ENCODE measurements at regions not wholly inside any gene's neighbourhood (a gene's known extent, or its start where the extent isn't known, plus 50 kb on each side); places are given as distances from the start of the nearest gene placed in this dataset.

DNA sequence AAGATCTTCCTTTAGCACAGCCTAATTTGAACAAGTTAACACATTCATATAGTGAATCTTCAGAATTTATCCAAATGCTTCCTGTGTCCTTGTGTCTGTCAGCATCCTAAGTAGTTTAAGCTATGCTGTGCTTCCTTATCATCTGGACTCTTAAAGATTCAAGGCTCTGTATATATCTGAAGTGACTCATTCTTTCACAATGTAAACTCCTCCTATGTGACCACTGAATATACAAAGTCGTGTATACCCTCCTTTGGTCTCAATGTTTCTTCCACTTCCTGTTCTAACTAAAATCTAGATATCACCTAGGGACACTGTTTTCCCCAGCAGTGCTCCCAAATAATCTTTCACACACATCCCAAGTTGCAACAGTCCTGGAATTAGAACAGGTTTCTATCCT lies 935.7 kb upstream of the NUDT12 start:
- POLR2A ChIA-PET (ENCODE audit: unreplicated experiment), result no interaction called here
- ATAC-seq (ENCODE audit: low read depth), result peak; percentile 98
- no peak overlapping the region for H2AFZ ChIP-seq (replicated peaks; ENCODE audit: low read length, poor library complexity)

More for the DNA sequence above, 935.7 kb upstream of the NUDT12 start:
- no peaks in the 10 kb centered on the region for H3K9me3 ChIP-seq (ENCODE audit: control insufficient read depth, insufficient read depth, low read length)
- no peak overlapping the region for H3K23ac ChIP-seq (ENCODE audit: low read depth, low read length)
- H3K27ac ChIP-seq (ENCODE audit: insufficient read depth, low read length), result no peak overlapping the region
- H4K5ac ChIP-seq (ENCODE audit: low read depth, low read length), result no peak overlapping the region
- peak; percentile 86 for DNase-seq
- H2BK15ac ChIP-seq (ENCODE audit: low read depth, low read length), result no peak overlapping the region
- no peaks in the 10 kb centered on the region for H4K20me1 ChIP-seq (ENCODE audit: insufficient read depth, low read length)
- no peak overlapping the region for H2AK9ac ChIP-seq (replicated peaks; ENCODE audit: low read depth, low read length, poor library complexity)
- no peak overlapping the region; the same call in 1 of the 2 replicates for H3K14ac ChIP-seq (replicated peaks; ENCODE audit: low read depth, low read length)
- CTCF ChIA-PET, result interaction anchor here (0.6 kb wide), 1 partner anchor 14 kb away, joined by 4 read pairs; no protein-coding TSS in a partner anchor
- no peak overlapping the region for H3K9ac ChIP-seq (ENCODE audit: low read depth, low read length)
- H2AK5ac ChIP-seq (ENCODE audit: low read depth, low read length), result 0 out of 2 replicates have a peak overlapping the region, but pooled peaks have one; percentile 48
- no peaks in the 10 kb centered on the region for H3K9me1 ChIP-seq (ENCODE audit: insufficient read depth, low read length)
- 0 out of 2 replicates have a peak overlapping the region, but pooled peaks have one; percentile 11 for H4K91ac ChIP-seq (ENCODE audit: insufficient read depth, low read depth, low read length)
- H3K27me3 ChIP-seq (ENCODE audit: control insufficient read depth, insufficient read depth, low read length), result no peaks in the 10 kb centered on the region
- H3K4ac ChIP-seq (ENCODE audit: low read depth, low read length), result no peak overlapping the region
- no peaks in the 10 kb centered on the region for H3K36me3 ChIP-seq (ENCODE audit: control insufficient read depth, insufficient read depth, low read length)
- no peak overlapping the region for H3K4me3 ChIP-seq (ENCODE audit: insufficient read depth, low read depth, low read length)
- no TSS peak for BruUV-seq (replicated peaks)
- peak overlapping the region; percentile 71 for H2BK120ac ChIP-seq (ENCODE audit: low read depth, low read length)
- 0% methylated on average over 1 of the region's 1 CpG; no CpG with 5 or more reads in 1 of the 2 experiments for WGBS, 2 experiments (ENCODE audit: extremely low coverage in 2 of 2, insufficient read length in 1 of 2)
- in situ Hi-C loops (cut with MboI; ENCODE audit: low sequenced_read_pairs), result no loop called here
- H3K79me1 ChIP-seq (ENCODE audit: low read depth in 1 of 2, low read length in 2 of 2), result no peaks in the 10 kb centered on the region
- H3K4me1 ChIP-seq (ENCODE audit: control insufficient read depth, insufficient read depth, low read length), result no peaks in the 10 kb centered on the region
- dilution Hi-C loops (cut with HindIII; ENCODE audit: low sequenced_read_pairs, unreplicated experiment), result no loop called here
- H4K8ac ChIP-seq (ENCODE audit: low read depth in 2 of 2, low read length in 2 of 2), result peak overlapping the region in 1 of 2 experiments; percentile 67; a peak in 2 of 4 replicates
- peak overlapping the region; percentile 24; the same call in 1 of the 2 replicates for H3K4me2 ChIP-seq (ENCODE audit: low read depth, low read length)
- intact Hi-C loops (cut with micrococcal nuclease), result no loop called here
- no peak overlapping the region for H3K18ac ChIP-seq (ENCODE audit: low read depth, low read length)
- peak overlapping the region; percentile 52; the same call in 1 of the 2 replicates for H2BK20ac ChIP-seq (ENCODE audit: low read depth, low read length)
- no peak overlapping the region for H3K56ac ChIP-seq (ENCODE audit: extremely low read depth, insufficient read depth, low read length)
- H2BK5ac ChIP-seq (ENCODE audit: low read depth, low read length, poor library complexity, severe bottlenecking), result peak overlapping the region; percentile 42
- peak; percentile 40; the same call in 1 of the 2 replicates for TF ChIP-seq CEBPB (IDR thresholded peaks at IDR 0.05; ENCODE audit: low read depth, low read length)
- peak; percentile 66; the same call in 1 of the 2 replicates for TF ChIP-seq FOS (IDR thresholded peaks at IDR 0.05; ENCODE audit: low read depth, low read length)
- TF ChIP-seq MXI1 (IDR thresholded peaks at IDR 0.05; ENCODE audit: borderline replicate concordance, low read depth, low read length), result no peak
- TF ChIP-seq RCOR1 (IDR thresholded peaks at IDR 0.05; ENCODE audit: insufficient replicate concordance, low read length), result no peak

Data from IMR-90 (cell line).